ENCODE measurements at regions not wholly inside any gene's neighbourhood (a gene's known extent, or its start where the extent isn't known, plus 50 kb on each side); places are given as distances from the start of the nearest gene placed in this dataset.

DNA sequence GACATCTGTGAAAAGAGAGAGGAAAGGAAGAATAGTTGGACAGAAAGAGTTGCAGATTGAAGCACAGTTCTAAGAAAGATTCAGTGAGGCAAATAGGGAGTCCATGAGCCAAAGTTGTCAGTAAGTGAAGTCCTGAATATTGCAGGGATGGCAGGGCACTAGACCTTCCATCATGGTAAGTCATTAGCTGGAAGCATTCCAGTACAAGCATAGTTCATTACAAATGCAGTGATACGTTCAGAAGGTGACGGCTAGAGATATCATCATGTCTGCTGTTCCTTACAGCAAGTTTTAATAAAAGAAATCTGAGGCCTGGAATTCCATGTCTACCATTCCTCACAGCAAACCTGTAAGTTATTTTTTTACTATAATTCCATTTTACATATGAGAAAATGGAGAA lies 720.1 kb downstream of the GBE1 start:
- DNase-seq = no peak

DNA sequence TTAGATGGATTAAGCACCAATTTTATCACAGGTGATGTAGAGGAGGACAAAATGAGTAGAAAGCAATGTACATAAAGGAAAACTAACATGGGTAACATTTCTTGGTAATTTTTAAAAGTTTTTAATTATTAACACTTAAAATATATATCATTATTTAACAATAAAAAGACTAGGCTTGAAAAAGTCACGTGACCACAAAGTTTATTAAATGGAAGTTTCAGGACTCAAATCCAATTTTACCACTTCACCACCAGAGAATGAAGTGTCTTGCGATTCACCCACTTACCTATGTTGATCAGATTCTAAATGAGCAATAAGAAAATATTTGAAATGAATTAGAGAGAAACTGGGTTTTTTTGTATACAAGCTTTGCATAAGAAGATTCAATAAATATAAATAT lies 721.3 kb downstream of the GBE1 start:
- no peak for DNase-seq

DNA sequence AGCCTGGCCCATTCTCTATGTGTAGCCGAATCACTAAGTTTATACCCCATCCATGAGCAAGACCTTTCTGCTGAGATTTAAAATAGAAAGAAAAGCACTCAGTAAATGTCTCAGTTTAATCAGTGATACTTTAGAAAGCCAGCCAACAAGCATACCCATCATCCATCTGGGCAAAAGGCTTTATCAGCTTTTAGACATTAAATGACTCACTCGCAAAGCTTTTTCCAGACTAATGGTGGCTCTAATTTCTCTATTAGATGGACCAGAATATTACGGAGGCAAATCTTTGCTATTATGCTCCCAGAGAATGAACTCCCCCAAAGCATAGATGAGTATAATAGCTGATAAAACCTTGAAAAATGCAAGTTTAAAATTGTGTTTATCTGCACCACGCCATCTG lies 727.8 kb downstream of the GBE1 start:
- DNase-seq = no peak

DNA sequence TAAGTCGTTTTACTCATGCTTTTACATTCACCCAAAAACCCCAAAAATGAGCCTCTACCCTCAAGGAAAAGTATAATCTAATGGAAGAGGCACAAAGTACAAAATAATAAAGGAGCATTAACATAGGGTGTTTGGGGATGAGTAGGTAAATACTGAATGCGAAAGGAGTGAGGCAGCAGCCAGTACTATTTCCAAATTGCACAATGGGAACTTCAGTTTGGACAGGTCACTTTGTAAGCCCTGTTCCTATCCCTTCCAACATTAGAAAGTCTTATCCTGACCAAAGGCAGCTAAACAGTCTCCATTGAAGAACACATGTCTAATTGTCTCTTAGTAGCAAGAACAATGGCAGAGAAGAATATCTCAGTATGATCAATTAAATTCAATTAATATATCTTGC lies 728.3 kb downstream of the GBE1 start:
- DNase-seq = no peak

DNA sequence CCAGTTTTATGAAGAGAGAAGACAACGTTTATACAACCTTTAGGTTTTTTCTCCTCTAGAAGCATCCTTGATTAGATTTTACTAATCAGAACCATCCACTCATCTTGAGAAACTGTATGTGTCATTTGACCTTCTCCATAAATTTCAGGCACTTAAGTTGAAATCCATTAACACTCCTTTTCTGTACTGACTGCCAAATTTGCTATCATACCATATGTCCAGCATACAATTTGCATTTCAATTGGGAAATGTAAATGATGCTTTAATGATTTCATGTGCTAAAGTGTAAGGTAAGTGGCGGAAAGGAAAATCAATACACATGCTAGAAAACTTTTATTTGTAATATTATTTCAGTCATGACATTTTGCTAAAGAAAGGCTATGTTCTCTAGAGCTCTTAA lies 731.6 kb downstream of the GBE1 start:
- no peak for DNase-seq

DNA sequence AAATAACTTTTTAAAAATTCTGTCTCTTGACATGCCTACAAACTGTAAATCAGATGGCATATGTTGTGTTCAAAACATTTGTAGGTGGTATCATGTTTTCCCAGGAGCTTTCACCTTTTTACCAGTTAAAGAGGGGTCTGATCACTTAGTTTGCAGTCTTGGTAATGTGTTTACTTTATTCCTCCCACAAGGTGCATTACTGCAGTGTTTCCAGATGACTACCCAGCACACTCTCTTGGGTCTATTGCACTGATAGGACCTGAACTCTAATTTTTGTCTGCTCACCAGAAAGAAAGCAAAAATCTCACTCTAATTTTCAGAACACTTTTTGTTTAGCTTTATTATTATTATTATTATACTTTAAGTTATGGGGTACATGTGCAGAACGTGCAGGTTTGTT lies 734.1 kb downstream of the GBE1 start:
- no peak for DNase-seq

DNA sequence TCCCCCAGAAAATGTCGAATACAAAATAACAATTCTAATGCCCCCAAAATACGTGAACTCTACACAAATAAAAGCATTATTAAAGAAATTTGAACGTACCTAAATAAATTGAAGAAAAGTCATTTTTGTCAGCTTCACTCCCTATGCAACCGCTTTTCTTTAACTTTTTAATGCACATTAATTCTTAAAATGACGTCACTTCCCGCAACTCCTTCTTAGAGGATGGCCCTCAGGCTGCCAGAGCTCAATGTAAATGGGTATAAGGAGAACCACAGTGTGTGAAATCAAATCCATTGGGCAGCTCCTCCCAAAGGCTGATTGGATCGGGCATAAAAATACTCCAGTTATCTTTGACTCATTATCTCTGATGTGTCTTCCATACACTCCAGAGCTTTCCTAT lies 736.9 kb downstream of the GBE1 start:
- no peak for DNase-seq

DNA sequence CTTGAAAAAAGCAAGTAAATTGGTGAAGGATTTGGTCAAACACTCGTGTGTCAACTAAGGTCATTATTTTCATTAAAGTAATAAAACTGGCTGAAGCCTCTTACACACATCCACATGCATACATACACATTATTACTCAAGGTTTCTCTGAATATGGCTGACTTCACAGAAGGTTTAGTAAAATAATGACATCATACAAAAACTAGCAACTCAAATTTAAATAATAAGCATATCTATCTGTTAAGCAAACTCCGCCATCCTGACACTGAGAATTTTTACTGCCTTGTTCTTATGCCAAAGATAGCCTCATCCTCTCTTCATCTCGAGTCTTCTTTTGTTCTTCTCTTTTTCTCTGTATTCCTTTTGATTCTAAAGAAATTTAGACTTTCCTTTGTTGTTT lies 739.1 kb downstream of the GBE1 start:
- no peak for DNase-seq

DNA sequence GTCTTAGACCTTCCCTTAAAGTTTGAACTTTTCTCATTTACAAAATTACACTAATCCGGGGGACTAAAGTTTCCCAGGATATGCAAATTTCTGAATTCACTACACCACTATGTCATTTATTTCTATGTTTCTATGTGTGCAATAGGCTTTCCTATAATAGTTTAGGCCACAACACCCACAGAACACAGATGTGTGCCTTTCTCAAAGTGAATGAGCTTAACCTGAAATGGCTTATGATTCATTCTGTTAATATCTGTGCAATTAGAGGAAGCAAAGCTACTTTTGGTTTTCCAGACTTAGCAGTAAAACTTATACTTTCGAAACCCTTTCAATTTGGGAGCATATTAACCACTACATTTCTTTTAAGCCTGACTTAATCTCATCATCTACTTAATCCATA lies 748.1 kb downstream of the GBE1 start:
- no peak for DNase-seq

DNA sequence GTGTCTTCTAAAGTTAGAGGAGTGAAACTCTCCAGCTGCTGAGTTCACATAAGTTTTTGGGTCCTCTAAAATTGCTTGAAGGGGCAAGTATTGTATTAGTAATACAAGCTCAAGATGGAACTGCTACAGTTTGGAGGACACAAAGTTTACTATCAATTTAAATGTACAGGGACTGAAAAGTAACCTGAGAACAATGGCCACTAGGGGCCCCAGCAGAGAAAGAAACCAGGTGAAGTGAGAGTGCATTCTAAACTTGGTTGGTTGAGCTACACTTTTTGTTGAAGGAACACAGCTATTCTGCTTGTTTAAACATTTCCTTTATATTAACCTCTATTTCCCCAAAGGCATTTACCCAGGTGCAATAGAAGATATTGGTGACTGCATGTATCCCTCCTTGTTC lies 755.5 kb downstream of the GBE1 start:
- peak; percentile 6 for DNase-seq

DNA sequence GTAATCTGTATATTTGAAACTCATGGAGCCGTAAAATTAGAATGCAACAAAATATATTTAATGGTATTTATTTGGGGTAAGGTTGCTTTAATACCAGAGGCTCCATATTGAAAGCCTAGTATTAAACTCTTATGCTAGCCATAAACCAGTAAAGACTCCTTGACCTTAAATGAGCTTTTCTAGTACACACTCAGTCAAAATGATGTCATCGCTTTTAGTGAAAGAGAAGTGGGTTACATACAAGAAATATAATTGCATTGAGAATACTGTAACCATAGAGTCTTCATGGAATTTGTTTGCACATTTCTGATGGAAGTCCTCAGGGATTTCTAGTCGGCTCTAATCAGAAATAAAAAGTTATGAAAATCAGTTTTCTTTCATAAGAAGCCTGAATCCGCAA lies 757.6 kb downstream of the GBE1 start:
- no peak for DNase-seq

DNA sequence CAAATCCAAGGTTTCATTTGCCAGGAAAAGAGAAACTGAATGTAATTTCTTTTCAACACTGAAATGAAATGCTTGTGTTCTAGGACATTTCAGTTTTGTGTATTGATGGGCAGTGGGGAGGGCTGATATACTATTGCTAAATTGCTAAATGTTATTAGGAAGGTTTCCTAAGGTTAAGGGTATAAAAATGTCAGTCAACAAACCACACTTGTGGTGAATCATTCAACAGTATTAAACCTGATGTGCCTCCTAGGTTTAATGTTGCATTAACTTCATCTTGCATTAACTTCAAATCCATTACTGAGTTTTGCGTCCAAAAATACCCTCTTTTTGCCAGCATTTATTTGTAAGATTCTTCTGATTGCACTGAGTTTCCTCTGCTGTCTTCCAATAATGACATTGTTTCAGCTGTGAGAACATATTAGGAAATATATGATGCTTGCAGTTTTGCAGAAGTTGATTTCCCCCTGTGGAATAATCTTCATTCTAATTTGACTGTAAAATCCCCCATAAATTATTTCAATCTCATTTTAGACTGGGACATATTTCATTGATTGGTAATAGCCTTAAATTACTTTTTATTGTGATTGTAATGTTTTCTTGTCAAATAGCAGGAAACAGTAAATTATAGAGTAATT lies 758.3 kb downstream of the GBE1 start:
- DNase-seq = no peak

DNA sequence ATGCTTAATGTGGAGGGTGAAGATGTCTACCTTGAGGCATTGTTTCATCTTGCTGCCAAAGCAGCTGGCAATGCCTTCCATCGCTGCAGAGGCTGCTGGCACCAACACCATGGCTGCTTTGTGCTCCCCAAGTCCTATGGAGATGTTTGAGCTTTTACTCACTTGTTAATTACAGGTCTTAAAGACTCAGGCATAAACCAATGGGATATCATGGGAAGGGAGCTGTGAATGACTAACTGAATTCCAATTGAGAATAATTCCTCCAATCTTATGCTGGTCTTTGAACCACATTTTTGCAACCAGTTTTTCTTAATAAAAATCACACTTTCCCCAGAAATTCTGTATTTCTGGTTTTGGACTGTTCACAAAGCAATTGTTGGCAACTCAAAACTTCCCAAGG lies 762.0 kb downstream of the GBE1 start:
- DNase-seq = no peak

DNA sequence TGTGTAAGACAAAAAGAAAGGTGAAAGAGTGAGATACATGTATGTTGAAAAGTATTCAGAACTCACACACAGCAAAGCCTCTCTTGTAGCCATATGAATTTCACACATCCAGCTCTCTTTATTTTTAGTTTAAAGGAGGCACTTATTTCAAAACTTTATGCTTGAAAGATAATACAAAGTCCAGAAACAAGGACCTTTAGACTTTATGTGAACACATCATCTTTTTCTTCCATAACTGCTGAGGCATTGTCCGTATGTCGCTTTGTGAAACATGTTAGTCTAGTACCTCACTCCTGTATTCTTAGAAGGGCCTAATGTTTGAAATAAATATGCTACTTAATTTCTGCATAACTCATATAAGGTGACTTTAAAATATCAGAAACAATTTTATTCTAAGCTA lies 763.4 kb downstream of the GBE1 start:
- no peak for DNase-seq

DNA sequence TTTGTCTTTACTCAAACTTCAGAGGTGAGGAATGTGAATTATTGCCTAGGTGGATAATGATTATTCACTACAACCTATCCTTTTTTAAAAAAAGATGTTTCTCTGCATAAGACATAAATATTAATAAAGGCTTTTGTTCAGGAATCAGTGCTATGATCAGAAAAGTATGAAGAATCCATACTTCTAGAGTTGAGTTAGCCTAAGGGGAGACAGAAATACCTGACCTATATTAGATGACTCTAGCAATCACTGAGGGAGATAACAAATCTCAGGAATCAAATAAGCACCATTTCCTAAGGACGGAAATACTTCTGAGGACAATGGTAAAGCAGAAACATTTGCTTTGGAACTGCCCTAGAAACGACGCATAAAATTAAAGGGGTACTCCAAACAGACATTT lies 763.8 kb downstream of the GBE1 start:
- no peak for DNase-seq

DNA sequence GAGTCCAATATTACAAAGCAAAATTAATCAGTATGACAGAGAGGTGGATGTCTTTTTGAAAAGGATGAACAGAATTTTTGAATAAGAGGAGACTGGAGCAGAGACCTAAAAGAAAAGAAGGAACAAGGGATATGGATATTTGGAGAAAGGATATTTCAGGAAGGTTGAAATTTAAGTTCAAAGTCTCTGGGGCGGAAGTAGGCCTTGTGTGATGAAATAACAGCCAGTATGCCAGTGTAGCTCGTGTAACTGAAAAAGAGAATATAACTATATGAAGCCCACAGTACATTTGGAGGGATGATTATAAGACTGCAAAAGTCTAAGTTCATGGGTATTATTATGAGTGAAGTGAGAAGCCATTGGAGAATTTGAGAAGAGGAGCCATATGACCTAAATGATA lies 766.7 kb downstream of the GBE1 start:
- DNase-seq = no peak

DNA sequence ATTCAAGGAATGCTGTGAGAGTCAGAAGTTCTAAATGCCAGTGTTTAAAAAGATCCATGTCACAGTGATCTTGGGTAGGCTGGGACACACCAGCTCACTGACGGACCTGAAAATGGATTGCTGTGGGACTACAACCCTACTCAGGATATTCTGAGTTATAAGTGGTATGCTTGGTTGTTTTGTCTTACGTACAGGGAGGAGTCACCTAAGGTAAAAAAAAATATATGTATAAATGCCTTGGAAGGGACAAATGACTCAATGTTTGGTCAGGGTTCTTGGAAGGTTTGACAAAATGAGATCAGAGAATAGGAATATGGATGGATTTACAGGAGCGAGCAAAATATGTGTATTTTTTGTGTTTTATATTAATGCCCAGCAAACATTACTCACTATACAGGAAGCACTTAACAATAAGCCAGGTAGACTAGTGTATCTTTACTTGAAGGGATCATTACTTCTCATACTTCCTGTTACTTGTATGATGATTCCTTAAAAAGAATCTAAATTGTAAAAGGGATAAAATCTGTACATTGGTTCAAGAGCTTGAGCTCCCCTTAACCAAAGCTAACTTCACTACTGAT lies 767.3 kb downstream of the GBE1 start:
- no peak for DNase-seq

DNA sequence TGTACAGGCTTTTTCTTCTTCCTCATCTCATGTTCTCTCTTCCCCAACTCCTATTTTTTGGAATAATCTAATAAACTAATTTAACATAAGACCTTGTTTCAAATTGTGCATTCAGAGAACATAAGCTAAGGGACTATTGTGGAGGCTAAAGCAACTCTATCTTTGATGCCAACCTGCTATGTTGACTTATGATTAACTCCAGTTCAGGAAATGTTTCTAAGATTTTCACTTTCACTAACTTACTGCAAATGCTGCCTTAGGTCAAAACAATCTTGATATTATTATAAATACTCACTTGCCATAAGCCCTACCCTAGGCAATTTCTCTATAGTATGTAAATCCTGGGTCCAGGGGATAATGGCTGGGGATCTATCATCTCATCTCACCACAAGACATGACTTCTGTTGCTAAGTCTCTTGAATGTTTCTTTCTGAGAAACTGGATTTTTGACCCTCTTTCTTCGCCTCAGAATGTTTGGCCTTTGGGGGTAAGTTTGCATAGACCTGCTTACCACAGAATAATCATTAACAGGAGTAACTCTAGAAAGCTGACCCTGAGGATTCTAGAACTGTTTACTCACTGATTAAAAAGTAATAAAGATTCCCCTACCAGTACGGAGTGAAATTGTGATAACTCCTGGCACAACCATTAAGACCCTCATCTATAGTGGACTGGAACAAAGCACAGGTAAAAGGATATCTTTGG lies 768.1 kb downstream of the GBE1 start:
- DNase-seq = no peak

DNA sequence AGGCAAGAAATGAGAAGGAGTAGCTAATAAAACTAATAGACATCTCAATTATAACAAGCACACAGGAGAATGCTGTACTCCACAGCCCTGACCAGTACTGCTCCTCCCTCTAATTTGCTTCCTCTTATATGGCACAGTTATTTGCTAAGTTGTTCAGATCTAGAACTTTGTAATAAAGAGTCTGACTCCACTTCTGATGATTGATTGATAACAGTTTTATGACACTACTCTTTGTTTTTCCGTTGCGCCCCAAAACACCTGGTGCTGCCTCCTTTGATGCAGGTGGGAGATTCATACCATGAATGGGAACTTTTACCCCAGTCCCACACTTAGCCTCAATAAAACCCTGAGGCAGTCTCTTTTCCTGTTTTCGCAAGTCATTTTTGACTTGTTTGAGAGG lies 777.7 kb downstream of the GBE1 start:
- DNase-seq = no peak

DNA sequence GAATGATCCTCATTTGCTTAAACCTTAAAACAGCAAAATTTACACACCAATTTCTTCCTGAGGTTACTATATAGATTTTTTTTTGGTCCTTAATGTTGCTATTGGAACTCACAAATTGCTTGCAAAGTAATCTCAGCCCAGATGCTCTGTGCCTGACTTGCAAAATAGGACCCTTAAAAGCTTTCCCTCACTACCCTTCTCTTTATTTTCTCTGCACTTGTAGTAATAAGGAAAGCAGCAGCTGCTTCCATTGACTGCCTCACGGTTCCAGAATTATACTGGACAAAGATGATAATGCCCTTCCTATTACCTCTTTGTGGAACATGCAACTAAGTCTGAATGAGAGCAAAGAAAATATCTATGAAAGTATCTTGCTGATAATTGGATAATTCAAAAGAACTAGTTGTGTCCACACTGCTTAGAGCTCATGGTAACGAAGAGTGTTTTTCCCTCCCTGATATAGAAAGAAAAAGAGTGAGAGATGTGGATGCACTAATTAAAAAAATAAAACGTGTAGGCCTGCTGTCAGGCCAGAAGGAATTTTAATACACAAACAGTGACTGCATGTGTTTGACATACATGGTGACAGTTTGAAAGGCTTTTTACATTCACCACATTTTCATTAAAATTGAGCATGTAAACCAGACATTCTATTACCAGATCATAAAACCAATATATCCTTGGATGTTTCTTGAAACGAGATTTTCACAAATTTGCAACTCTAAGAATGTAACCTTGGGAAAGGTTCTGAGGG lies 783.1 kb downstream of the GBE1 start:
- no peak for DNase-seq

DNA sequence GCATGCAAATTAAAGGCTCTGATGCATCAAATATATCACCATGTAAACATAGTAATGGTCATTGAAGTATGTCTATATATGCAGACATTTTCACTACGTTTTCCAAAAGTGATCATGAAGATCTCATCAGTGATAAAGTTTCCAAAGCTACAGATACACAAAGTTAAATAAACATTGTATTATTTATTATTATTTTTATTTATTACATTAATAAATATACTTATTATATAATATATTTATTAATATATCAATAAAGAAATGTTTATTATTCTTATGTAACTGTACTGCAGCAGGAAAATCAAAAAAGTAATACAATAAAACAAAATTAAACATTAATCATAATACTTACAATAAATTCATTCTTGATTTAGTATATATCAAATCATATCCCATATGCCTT lies 791.2 kb downstream of the GBE1 start:
- no peak for DNase-seq

DNA sequence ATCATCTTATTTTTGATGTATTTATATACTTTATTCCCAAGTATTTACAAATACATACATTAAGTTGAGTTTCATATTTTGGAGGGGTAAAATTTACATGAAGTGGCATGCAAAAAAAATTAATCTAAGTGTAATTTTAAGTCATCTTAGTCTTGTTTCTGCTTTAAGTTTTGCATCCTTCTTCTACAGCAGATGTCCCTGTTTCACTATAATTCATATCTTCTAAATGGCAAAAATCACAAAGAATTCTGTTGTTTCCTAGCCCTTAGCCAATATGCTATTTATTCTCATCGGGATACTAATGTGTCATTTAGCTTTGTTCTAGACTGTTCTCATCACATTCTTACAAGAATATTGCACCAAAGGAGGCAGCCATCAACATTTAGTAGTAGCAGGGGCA lies 831.9 kb downstream of the GBE1 start:
- no peak for DNase-seq

DNA sequence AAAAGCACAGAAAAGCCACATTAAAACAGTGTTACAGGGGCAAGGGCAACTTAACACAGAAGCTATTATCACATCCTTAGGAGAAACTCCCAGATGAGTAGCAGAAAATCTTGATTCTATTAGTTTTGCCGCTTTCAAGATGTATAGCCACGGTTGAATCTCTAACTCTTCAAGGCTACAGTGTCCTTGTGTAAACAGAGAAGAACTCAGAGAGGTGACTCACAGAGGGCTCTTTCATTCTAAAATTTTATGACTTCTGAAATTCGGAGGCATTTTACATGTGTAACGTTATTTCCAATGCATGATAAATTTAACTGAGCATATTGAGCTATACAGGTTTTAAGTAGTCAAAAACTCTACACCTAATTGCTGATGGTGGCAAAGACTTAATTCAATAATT lies 846.6 kb downstream of the GBE1 start:
- DNase-seq = no peak

DNA sequence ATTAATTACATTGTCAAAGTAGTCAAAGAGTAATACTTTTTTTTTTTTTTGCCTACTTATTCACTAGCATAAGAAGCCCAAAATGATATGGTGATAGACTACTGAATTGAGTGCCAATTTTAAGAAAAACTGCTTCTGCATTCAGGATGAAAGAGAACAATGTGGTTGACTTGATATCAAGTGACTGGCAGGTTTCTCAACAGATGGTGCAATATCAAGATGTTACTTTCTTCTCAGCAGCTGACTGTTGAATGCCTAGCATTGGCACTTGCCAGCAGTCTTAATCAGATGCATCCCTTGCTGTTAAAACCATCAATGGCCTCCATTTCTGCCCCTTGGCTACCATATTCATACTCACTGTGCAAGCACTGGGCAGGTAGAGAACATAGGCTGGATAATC lies 863.2 kb downstream of the GBE1 start:
- DNase-seq = no peak

Measured in RPMI8226 (cell line).